GM20000 (cell line): ENCODE measurements at regions not wholly inside any gene's neighbourhood (a gene's known extent, or its start where the extent isn't known, plus 50 kb on each side); places are given as distances from the start of the nearest gene placed in this dataset.
"Not testable (repeated sequence)": the region's sequence is repeated elsewhere in the genome, so short reads cannot be mapped to it uniquely, and the experiment has no call there.

Experiments used
- DNase-seq: peaks from one replicate; pipeline ENCODE4 v3.0.0; 2012; ENCODE audit warnings: low spot score
- TF ChIP-seq, protein P1 (sequence below): IDR thresholded peaks from 2 replicates; pipeline ENCODE4 v1.5.1; 2012; ENCODE audit warnings: mild to moderate bottlenecking, control low read depth; ENCODE audit errors: extremely low read depth, missing control alignments

DNA sequence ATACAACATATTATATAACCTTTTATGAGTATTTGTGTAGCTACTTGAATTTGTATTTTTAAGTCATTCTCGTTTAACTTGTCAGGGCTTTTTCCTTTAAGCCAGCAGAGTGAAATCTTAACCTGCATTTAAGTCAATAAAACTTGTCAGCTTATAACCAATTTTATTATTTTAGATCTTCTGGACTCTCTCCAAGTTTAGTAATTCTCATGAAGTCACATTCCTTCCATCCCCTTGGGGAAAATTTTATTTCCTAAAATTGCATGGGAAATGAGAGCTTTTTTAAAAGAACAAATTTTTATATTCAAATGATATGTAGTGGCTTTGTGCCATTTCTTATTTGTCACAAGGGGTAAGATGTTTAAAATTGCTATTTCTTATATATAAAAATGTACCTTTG is 74.0 kb downstream of the SEPTIN7 start:
- TF ChIP-seq, protein P1, sequence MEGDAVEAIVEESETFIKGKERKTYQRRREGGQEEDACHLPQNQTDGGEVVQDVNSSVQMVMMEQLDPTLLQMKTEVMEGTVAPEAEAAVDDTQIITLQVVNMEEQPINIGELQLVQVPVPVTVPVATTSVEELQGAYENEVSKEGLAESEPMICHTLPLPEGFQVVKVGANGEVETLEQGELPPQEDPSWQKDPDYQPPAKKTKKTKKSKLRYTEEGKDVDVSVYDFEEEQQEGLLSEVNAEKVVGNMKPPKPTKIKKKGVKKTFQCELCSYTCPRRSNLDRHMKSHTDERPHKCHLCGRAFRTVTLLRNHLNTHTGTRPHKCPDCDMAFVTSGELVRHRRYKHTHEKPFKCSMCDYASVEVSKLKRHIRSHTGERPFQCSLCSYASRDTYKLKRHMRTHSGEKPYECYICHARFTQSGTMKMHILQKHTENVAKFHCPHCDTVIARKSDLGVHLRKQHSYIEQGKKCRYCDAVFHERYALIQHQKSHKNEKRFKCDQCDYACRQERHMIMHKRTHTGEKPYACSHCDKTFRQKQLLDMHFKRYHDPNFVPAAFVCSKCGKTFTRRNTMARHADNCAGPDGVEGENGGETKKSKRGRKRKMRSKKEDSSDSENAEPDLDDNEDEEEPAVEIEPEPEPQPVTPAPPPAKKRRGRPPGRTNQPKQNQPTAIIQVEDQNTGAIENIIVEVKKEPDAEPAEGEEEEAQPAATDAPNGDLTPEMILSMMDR = no peak
- no peak for DNase-seq

DNA sequence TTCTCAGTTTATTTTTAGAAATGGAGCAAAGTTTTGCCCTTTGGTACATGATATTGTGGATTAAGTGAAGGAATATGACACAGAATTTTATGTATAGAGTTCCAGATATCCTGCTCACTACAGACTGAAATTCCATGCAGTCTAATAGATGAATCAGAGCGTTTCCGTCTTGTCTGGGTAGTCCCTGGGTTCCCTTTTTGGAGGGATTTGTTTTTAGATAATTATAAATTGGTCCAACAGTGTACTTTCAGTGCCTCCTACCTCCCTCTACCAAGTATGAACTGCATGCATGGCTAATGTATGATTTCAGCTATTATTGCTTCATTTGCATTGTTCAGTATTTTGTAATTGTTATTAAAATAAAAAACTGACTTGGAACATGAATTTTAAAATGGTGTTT is 74.4 kb downstream of the SEPTIN7 start:
- TF ChIP-seq, protein P1 = no peak
- no peak for DNase-seq

- TF ChIP-seq, protein P1 = no peak
- DNase-seq = no peak
These were observed 77.5 kb downstream of the SEPTIN7 start for GRCh38 chr7:35878351-35878750.

DNA sequence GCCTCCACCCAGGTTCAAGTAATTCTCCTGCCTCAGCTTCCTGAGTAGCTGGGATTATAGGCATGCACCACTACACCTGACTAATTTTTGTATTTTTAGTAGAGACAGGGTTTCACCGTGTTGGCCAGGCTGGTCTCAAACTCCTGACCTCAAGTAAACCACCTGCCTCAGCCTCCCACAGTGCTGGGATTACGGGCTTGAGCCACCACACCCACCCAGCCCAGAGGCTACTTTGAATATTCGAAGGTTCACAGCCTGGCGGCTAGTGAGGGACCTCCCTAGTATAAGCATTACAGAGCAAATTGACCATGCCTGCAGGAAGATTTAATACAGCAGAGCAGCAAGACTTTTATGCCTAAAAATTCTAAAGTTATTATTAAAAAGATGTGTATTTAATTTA is 86.6 kb downstream of the SEPTIN7 start:
- not testable (repeated sequence) for DNase-seq

DNA sequence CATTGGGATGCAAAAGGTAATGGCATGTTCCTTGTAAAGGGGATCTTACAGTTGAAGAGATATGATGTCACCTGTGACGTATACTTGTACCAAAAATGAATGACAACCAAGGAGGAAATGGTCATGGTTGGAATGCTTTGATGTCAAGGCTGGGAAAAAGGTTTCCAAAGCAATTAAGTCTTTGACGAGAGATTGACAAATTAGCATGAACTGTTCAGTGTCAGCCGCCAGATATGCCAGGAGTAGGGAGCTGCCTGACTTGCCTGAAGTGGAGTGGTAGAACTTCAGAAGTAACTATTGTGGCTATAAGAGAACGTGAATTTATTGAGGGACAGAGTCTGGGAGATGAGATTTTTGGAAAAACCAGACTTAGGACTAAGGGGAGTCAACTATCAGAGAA is 88.1 kb downstream of the SEPTIN7 start:
- no peak for DNase-seq
- TF ChIP-seq, protein P1 = no peak

DNA sequence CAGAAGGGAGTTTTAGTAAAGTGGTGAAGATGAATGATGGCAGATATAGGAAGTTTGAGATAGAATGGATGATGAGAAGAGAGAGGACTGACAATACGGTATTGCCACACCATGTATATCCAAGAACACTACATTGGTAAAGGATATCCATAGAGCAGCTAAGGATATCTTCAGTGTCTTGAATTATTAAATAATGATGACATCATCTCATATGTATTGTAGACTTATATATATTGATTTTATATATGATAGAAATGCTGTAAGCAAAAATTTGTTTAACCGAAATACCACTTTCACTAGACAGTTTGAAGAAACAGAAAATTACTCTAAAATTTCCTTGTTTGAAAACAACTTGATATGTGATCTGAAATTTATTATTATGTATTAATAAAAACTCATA is 89.0 kb downstream of the SEPTIN7 start:
- no peak for DNase-seq
- TF ChIP-seq, protein P1 = no peak

- no peak for DNase-seq
- TF ChIP-seq, protein P1 = no peak
These were observed 90.4 kb downstream of the SEPTIN7 start for GRCh38 chr7:35891004-35891830.

DNA sequence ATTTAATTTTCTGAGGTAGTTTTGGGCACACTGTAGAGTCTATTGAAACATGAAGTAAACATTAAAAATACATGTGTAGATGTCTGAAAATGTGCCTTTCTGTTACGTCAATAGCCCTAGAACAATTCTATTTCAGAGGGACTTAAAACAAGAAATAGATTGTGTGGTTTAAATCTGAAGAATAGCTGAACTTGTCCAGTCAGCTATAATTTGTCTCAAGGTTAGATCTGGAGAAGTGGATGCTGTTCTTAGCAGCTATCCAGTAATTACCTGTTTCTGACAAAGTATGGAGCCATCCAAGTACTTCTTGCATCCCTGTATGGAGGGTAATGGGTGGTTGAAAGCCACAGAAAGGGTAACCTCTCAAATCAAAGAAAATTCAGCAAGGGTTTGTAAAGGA is 92.8 kb downstream of the SEPTIN7 start:
- DNase-seq = no peak
- TF ChIP-seq, protein P1 = no peak
